Muscle layer of duodenum (tissue), 2 donors: ENCODE measurements at regions not wholly inside any gene's neighbourhood (a gene's known extent, or its start where the extent isn't known, plus 50 kb on each side); places are given as distances from the start of the nearest gene placed in this dataset.
"Not testable (repeated sequence)": the region's sequence is repeated elsewhere in the genome, so short reads cannot be mapped to it uniquely, and the experiment has no call there.

Experiments
- H3K27ac ChIP-seq: one replicate; pipeline ENCODE4 v1.7.0; 2013; ENCODE audit warnings: mild to moderate bottlenecking, low read length
- H3K27me3 ChIP-seq: one replicate; pipeline ENCODE4 v1.7.0; 2013; ENCODE audit warnings: low read depth, mild to moderate bottlenecking, control low read depth, low read length
- H3K36me3 ChIP-seq, 2 donors: one replicate each; pipeline ENCODE4 v1.7.0; 2013; ENCODE audit warnings: low read length in 2 of 2, control low read depth in 1 of 2, mild to moderate bottlenecking in 1 of 2; ENCODE audit not compliant: insufficient read depth in 2 of 2, control insufficient read depth in 1 of 2
- H3K4me1 ChIP-seq, 2 donors: one replicate each; pipeline ENCODE4 v1.7.0; 2013; ENCODE audit warnings: low read length in 2 of 2, mild to moderate bottlenecking in 2 of 2, control low read depth in 1 of 2, moderate library complexity in 1 of 2; ENCODE audit not compliant: insufficient read depth in 2 of 2, control insufficient read depth in 1 of 2
- H3K4me3 ChIP-seq, 2 donors: one replicate each; pipeline ENCODE4 v1.7.0; 2013; ENCODE audit warnings: low read length in 2 of 2, low read depth in 1 of 2, mild to moderate bottlenecking in 1 of 2
- H3K9me3 ChIP-seq, 2 donors: one replicate each; pipeline ENCODE4 v1.7.0; 2013; ENCODE audit warnings: low read length in 2 of 2, control low read depth in 1 of 2, mild to moderate bottlenecking in 1 of 2; ENCODE audit not compliant: control insufficient read depth in 1 of 2
- donor health status: healthy.

DNA sequence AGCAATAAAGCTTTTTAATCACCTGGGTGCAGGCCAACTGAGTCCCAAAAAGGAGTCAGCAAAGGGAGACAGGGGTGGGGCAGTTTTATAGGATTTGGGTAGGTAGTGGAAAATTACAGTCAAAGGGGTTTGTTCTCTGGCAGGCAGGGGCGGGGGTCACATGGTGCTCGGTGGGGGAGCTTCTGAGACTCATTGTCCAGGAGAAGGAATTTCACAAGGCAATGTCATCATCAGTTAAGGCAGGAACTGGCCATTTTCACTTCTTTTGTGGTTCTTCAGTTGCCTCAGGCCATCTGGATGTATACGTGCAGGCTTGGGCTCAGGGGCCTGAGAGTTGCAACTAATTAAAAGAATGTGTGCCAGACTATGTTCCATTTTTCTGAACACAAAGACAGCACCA, 147.5 kb upstream of the SCN7A start:
- H3K27ac ChIP-seq, H3K36me3 ChIP-seq, H3K9me3 ChIP-seq, H3K4me1 ChIP-seq, H3K27me3 ChIP-seq, H3K4me3 ChIP-seq: not testable (repeated sequence)

- no peak overlapping the region for H3K4me3 ChIP-seq
- H3K27me3 ChIP-seq = no peaks in the 10 kb centered on the region
- no peaks in the 10 kb centered on the region for H3K4me1 ChIP-seq
- H3K36me3 ChIP-seq = no peaks in the 10 kb centered on the region
- H3K27ac ChIP-seq = no peak overlapping the region
- no peaks in the 10 kb centered on the region for H3K9me3 ChIP-seq
Observed at GRCh38 chr2:166637051-166637450, 143.0 kb upstream of the SCN7A start.

GRCh38 chr2:166634706-166635105, 140.7 kb upstream of the SCN7A start:
- Histone ChIP-seq H3K27me3 (no peaks in the 10 kb centered on the region), H3K36me3 (no peaks in the 10 kb centered on the region), H3K4me3 (no peak overlapping the region), H3K27ac (no peak overlapping the region), H3K9me3 (no peaks in the 10 kb centered on the region), H3K4me1 (no peaks in the 10 kb centered on the region)

GRCh38 chr2:166632616-166633015, 138.6 kb upstream of the SCN7A start:
- Histone ChIP-seq H3K4me1 (no peaks in the 10 kb centered on the region), H3K4me3 (no peak overlapping the region), H3K27me3 (no peaks in the 10 kb centered on the region), H3K9me3 (peaks cover 0 to 2% of the 10 kb centered on the region in 2 donors), H3K36me3 (no peaks in the 10 kb centered on the region), H3K27ac (no peak overlapping the region)

DNA sequence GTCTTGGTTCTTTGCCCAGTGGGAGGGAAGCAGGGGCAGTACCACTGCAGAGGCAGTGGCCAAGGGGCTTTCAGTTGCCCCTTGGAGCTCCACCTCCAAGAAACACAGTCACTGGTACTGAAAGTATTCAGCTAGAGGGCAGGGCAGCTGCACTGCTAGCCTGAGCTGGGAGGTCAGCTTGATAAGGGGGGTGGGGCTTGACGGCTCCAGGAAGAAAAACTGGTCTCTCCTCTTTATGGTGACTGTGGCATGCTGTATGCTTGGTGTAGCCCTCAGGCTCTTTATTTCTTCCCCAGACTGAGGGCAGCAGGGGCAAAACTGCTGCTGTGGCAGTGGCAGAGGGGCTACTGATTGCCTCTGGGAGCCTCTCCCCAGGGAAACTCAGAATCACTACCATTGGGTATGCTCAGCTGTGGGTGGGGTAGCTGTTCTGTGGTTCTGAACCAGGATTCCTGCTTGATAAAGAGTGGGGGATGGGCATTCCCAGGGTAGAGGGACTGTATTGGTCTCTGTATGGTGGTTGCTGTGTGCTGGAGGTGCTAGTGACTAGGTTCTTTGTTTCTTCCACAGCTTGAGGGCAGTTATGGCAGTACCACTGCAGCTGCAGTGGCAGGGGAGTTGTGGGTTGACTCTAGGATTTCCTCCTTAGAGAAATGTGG, 134.6 kb upstream of the SCN7A start:
- Histone ChIP-seq H3K36me3 (no peaks in the 10 kb centered on the region), H3K4me1 (no peaks in the 10 kb centered on the region), H3K27ac (no peak overlapping the region), H3K9me3 (peaks cover 0 to 2% of the 10 kb centered on the region in 2 donors), H3K4me3 (no peak overlapping the region), H3K27me3 (no peaks in the 10 kb centered on the region)

- Histone ChIP-seq H3K36me3 (no peaks in the 10 kb centered on the region), H3K9me3 (peaks cover 0 to 2% of the 10 kb centered on the region in 2 donors), H3K27ac (no peak overlapping the region), H3K4me1 (no peaks in the 10 kb centered on the region), H3K27me3 (no peaks in the 10 kb centered on the region), H3K4me3 (no peak overlapping the region)
Observed at GRCh38 chr2:166627893-166628292, 133.8 kb upstream of the SCN7A start.

DNA sequence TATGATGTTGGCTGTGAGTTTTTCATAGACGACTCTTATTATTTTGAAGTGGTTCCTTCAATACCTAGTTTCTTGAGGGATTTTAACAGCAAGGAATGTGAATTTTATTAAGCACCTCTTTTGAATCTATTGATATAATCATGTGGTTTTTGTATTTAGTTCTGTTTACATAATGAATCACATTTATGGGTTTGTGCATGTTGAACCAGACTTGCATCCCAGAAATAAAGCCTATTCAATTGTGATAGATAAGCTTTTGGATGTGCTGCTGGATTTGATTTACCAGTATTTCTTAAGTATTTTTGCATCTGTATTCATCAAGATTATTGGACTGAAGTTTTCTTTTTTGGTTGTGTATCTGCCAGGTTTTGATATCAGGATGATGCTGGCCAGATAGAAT, 131.6 kb upstream of the SCN7A start:
- Histone ChIP-seq H3K9me3 (peaks cover 0 to 2% of the 10 kb centered on the region in 2 donors), H3K4me1 (no peaks in the 10 kb centered on the region), H3K36me3 (no peaks in the 10 kb centered on the region), H3K27ac (no peak overlapping the region), H3K4me3 (no peak overlapping the region), H3K27me3 (no peaks in the 10 kb centered on the region)

DNA sequence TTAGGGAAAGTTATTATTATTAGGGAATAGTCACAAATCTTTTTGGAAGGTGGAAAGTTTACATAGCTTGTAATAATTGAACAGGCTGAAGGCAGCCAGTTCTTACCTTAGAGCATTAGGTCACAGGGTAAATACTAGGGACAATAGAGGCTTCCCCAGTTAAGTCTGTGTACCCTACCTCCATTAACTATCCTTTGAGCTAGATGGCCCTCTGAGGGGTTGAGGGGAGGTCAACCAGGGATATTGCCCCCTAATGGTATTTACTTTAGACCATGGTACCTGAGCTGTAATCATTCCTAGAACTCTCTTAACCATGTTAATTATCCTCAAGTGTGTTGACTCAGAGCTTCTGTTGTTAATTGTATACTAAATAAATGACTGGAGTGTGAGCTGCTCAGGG, 120.5 kb upstream of the SCN7A start:
- no peaks in the 10 kb centered on the region for H3K4me1 ChIP-seq
- H3K27ac ChIP-seq = no peak overlapping the region
- no peaks in the 10 kb centered on the region for H3K36me3 ChIP-seq
- H3K9me3 ChIP-seq = no peaks in the 10 kb centered on the region
- H3K27me3 ChIP-seq = no peaks in the 10 kb centered on the region
- H3K4me3 ChIP-seq = no peak overlapping the region

GRCh38 chr2:166614029-166614428, 120.0 kb upstream of the SCN7A start:
- H3K27me3 ChIP-seq = no peaks in the 10 kb centered on the region
- H3K4me3 ChIP-seq = no peak overlapping the region
- no peaks in the 10 kb centered on the region for H3K4me1 ChIP-seq
- H3K27ac ChIP-seq = no peak overlapping the region
- H3K36me3 ChIP-seq = no peaks in the 10 kb centered on the region
- no peaks in the 10 kb centered on the region for H3K9me3 ChIP-seq

GRCh38 chr2:166613226-166613625, 119.2 kb upstream of the SCN7A start:
- Histone ChIP-seq H3K27ac (no peak overlapping the region), H3K9me3 (no peaks in the 10 kb centered on the region), H3K4me1 (no peaks in the 10 kb centered on the region), H3K36me3 (no peaks in the 10 kb centered on the region), H3K4me3 (no peak overlapping the region), H3K27me3 (no peaks in the 10 kb centered on the region)

DNA sequence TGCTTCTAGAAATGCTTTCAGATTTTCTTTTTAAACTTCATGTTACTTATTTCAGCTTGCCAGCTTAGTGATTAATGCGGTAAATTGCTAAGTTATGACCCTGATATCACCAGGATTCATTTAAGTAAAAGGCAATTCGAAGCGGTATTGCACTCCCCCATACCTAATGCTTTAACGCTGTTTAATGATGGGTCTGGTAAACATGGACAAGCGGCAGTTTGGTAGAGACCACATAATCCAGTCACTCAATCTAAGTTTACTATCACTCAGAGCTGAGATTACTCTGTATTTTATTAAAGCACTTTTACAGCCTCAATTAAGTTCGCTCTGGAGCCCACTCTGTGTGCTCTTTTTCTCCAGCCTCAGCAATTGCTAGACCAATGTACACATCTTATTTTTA, 118.2 kb upstream of the SCN7A start:
- H3K9me3 ChIP-seq = no peaks in the 10 kb centered on the region
- no peak overlapping the region for H3K4me3 ChIP-seq
- no peaks in the 10 kb centered on the region for H3K36me3 ChIP-seq
- no peaks in the 10 kb centered on the region for H3K4me1 ChIP-seq
- no peaks in the 10 kb centered on the region for H3K27me3 ChIP-seq
- H3K27ac ChIP-seq = no peak overlapping the region

GRCh38 chr2:166610913-166611305, 116.9 kb upstream of the SCN7A start:
- no peak overlapping the region for H3K27ac ChIP-seq
- H3K36me3 ChIP-seq = no peaks in the 10 kb centered on the region
- H3K4me3 ChIP-seq = no peak overlapping the region

More at GRCh38 chr2:166610913-166611305, 116.9 kb upstream of the SCN7A start:
- H3K9me3 ChIP-seq = no peaks in the 10 kb centered on the region
- no peaks in the 10 kb centered on the region for H3K4me1 ChIP-seq
- no peaks in the 10 kb centered on the region for H3K27me3 ChIP-seq
